HG02588 (cell line): ENCODE measurements at regions not wholly inside any gene's neighbourhood (a gene's known extent, or its start where the extent isn't known, plus 50 kb on each side); places are given as distances from the start of the nearest gene placed in this dataset.

ENCODE experiments used
- ATAC-seq: cut with Tn5 transposase; IDR thresholded peaks from one replicate; pipeline ENCODE4 v1.9.1; 2021; ENCODE audit warnings: mild to moderate bottlenecking, moderate library complexity; ENCODE audit not compliant: unreplicated experiment

DNA sequence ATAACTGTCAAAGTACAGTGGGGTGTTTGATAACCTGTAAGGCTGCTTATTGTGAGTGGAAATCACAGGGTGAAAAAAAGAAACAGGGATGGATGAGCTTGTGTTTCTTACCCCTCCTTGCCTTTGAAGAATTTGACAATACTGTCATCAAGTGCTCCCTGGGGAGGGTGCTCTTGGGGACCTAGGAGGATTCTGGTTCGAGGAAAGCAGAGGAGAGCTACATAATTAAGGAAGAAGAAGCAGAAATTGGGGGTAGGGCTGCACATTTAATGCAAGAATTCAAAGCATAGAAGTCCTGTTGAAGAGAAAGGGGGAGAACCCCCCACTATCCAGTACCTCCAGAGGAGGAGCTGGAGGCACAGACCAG, 208.1 kb upstream of the PHYHIPL start:
- no peak for ATAC-seq

DNA sequence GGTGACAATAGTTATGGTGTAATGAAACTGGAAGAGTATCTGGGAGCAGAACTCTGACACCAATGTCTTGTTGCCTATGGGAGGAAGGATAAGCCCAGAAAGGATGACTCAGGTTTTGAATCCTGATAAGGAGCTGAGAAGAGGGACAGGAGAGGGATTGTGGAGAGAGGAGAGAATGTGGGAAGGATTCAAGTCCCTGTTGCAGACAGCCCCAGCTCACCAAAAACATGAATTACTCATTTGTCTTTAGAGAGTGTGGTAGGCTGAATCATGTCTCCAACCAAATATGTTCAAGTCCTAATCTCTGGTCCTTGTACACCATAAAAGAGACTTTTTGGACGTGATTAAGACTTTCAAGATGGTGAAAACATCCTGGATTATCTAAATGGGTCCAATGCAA, 206.9 kb upstream of the PHYHIPL start:
- no peak for ATAC-seq

DNA sequence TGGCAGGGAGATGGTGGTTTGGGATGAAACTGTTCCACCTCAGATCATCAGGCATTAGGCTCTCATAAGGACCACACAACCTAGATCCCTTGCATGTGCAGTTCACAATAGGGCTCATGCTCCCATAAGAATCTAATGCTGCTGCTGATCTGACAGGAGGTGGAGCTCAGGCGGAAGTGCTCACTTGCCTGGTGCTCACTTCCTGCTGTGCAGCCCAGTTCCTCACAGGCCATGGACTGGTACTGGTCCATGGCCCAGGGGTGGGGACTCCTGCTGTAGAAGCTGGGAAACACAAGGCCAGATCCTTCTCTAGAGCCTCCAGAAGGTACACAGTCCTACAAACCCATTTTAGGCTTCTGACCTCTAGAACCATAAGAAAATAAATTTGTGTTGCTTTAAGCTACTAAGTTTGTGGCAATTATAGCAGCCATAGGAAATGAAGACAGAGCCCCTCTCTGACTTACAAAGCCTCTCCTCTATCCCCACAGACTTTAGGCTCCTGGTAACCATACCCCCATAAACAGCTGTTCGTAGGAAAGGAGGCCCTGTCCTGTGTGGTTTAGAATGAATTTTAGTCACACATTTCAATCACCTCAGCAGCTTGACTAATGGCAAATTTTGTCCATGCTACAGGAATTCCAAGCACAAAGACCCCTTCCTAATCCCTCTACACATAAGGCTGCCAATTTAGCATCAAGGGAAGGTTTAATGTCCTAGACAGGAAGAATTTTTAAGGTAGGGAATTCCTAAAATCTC, 206.1 kb upstream of the PHYHIPL start:
- no peak for ATAC-seq

DNA sequence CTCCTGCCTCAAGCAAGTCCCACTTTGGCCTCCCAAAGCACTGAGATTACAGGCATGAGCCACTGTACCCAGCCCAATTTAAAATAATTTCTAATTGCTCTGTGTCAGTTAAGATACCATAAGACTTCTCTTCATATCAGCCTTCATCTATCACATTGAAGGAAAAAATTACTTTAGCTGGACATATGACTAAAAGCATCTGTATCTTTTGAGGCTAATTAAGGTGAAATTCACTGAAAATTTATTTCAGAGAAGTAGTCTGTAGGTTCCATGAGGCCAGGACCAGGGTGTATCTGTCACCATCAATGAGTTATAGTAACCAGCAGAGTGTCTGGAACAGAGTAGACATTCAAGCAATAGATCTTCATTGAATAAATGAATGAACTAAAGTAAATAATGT, 205.2 kb upstream of the PHYHIPL start:
- no peak for ATAC-seq

DNA sequence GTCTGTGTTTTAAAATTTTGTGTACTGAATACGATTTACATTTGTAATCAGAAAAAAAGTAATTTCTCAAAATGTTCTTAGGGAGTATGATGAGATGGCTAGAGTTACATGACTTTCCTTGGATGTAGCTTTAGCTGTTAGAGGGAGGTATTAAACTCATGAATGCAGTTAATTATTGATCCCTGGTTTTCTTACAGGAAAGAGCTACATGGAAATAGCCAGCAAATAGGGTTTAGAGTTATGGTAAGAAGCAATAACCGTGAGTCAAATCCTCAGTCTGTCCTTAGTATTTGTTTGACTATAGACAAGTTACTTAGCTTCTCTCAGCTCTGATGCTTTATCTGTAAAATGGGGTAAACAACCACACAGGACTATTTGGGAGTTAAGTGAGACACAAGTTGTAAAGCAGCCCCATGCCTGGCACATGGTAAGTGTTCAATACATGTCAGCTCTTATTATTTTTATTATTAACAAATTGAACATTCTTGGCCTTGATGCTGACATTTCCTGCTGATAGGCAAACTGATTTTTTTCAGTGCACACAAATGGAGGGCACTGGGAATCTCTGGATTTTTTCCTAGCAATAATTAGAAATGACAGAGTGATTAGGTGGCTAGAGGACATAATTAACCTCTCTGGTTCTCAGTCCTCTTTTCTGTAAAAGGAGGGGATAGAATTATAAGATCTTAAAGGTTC, 204.5 kb upstream of the PHYHIPL start:
- no peak for ATAC-seq

DNA sequence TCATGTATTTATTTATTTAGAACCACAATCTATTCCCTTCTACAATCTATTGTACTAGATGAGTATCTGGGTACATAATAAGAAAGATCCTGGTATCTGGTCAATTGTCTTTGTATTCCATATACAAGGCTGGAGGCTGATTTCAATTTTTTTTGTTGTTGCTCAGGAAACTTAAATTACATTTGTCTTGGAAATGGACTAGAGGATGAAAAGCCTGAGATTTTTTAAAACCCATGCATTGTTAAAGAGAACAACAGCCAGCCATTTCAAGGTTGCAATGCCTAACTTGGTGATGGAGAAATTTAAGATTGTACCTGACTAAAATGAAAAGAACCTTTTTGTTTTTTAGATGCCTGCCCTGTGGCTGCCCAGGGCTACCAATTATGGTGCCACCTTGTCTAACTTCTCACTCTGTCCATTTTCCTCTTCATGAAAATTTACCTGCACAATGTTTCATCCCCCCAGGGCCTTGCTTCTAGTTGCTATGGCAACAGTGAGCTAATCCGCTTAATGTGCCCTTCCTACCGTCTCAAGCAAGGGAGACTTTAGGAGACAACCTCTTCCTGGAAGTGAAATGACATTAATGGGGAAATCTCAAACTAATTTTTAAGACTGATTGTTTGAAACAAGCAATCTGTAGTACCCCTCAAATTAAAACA, 203.7 kb upstream of the PHYHIPL start:
- ATAC-seq: no peak

GRCh38 chr10:58973235-58973595, 203.2 kb upstream of the PHYHIPL start:
- ATAC-seq: no peak

DNA sequence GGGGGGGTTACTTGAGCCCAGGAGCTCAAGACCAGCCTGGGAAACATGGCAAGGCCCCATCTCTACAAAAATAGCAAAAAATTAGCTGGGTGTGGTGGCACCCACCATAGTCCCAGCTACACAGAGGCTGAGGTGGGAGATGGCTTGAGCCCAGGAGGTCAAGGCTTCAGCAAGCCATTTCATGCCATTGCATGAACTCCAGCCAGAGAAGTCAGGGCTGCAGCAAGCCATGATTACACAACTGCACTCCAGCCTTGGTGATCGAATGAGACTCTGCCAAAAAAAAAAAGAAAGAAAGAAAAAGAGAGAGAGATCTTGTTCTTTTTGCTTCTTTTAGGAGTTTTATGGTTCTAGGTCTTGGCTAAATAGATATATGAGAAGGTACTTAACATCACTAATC, 200.2 kb upstream of the PHYHIPL start:
- ATAC-seq: no peak

GRCh38 chr10:58979711-58980110, 196.7 kb upstream of the PHYHIPL start:
- ATAC-seq: no peak

- no peak for ATAC-seq
These were observed 195.5 kb upstream of the PHYHIPL start for GRCh38 chr10:58980826-58981415.

GRCh38 chr10:58981846-58982245, 194.6 kb upstream of the PHYHIPL start:
- ATAC-seq: no peak

DNA sequence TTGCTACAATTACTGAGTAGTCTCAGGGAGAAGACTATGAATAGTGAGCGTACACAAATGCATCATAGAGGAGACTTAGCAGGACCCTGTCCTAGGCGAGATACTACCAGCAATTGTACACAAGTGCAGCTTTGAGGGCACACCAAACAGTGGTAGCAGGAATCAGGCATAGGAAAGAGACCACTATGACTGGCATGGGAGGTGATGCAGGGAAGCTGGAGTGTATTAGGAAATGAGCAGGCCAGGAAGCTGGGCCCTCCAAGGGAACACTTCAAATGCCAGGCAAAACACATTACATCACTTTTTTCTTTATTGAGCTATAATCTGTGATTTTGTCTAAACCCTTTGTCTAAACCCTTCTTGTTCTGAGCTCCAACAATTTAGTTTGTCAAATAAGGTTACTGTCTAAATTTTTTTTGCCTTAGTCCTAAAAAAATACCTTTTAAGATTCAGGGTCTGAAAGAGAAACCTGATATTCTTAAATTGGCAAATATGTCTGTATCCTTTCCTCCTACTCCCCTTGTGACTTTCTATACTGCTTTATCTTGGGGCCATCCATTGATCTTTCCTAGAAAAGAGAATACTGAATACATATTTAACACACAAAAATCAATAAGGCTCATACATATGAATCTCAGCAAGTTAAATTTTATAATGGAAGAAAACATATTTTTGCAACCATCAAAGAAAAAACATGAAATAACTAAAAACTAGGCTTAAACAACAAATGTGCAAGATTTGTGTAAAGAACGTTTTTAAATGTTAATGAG, 193.8 kb upstream of the PHYHIPL start:
- no peak for ATAC-seq

DNA sequence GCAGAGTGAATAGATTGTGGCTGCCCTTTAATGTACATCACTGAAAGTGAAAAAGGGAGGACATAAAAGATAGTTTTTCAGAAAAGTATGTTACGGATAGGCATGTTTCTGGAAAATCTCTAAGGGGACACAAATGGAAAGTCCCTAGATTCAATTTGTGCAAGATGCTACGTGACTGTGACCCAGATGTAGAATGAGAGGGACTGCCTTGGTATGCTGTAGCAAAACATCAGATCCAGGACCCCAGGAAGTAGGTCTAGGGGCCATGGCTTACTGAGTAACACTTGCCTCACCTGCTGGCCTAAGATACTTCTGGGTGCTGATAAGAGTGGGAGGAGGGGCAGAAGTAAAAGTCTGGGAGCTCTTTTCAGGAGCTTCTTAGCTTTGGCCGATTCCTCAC, 191.2 kb upstream of the PHYHIPL start:
- ATAC-seq: no peak

- no peak for ATAC-seq
These were observed 186.9 kb upstream of the PHYHIPL start for GRCh38 chr10:58989486-58990039.

- no peak for ATAC-seq
These were observed 185.8 kb upstream of the PHYHIPL start for GRCh38 chr10:58990693-58991092.

DNA sequence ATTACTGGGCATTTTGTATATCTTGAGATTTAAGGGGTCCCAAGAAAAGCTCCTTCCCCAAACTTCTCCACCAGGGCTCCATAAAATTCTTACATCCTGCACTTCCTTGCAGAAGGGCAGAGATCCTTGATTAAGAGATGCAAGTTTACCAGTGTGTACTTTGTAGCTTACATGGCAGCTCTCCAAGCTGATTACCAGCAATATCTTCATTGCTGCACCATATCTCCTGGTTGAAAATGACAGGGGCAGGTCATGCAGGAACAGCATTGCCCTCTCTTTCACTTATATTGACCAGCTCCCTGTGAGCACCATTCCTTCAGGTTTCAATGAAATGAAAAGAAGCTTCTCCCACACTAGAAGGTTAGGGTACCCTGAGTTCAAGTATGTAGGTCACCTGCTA, 184.6 kb upstream of the PHYHIPL start:
- no peak for ATAC-seq

DNA sequence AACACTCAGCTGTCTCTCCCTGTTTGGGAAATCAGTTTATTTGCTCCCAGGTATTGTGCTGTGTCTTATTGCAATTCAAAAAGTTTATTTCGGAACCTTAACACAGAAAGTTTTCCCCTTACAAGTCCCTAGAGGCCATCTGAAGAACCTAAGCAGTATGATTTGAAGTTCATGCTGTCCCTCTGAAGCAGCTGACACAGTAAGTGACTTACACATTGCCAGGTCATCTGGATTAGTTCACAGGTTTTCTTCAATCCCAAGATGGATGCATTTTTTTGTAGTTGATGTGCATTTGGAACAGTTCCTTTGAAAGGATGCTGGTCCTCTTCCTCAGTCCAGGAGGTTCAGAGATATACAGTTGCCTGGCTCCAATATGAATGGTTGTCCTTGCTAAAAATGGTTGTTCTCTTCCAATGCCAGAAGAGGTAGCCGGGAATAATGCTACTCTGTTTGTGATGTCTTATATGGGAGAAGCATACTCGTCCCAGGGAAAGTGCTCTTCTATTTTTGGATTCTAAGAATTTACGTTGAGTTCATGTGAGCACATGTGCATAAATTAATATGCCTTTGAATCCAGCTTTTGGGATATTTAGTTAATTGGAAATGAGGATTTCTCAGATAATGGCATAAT, 183.5 kb upstream of the PHYHIPL start:
- no peak for ATAC-seq

DNA sequence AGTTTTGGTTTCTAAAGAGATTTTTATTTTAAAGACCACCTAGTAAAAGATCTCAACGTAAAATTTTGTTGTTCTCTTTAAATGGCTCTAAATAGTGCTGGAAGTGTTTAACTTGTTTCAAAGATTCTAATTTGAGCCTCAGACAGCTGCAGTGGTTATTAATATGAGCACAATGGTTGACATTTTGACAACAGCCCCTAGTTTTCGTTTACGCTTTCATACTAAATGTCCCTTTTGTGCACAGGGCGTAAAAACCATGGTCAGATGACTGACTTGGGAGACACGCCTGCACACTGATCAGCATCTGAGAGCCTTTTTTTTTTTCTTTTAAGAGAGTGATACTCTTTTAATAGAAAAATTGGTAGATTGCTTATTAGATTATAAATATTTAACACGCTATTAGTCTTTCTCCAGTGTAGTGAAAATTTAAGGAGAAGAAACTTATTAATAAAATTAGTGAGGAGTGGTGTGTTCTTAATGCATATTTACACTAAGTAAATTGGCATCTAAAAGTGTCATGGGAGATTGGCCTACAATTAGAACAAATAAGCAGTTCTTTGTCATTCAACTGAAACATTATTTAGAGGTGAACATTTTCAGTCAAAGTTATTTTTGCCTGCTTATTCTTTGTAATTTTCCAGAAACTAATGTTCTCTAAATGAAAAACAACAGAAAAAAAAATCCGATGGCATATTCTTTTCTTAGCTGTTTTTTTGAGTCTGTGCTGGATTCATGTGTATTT, 182.8 kb upstream of the PHYHIPL start:
- ATAC-seq: peak; percentile 86

GRCh38 chr10:58994226-58995057, 182.0 kb upstream of the PHYHIPL start:
- no peak for ATAC-seq
